Prostate gland (tissue), 2 donors: ENCODE measurements at regions not wholly inside any gene's neighbourhood (a gene's known extent, or its start where the extent isn't known, plus 50 kb on each side); places are given as distances from the start of the nearest gene placed in this dataset.
"Not testable (repeated sequence)": the region's sequence is repeated elsewhere in the genome, so short reads cannot be mapped to it uniquely, and the experiment has no call there.

Source experiments
- DNase-seq: peaks from one replicate; pipeline ENCODE4 v3.0.0-alpha.2; 2019; ENCODE audit warnings: low spot score
- H3K27ac ChIP-seq, 2 donors: fragments of 200-600 bp; sonication (generic); 2 replicates each; pipeline ENCODE4 v1.5.1; 2017 to 2019
- H3K27me3 ChIP-seq: fragments of 200-600 bp; sonication (generic); replicated peaks from 2 replicates; pipeline ENCODE4 v1.5.1; 2019; ENCODE audit not compliant: insufficient read depth
- H3K36me3 ChIP-seq, 2 donors: fragments of 200-600 bp; sonication (generic); 1 replicate in 1 of 2; 2 replicates in 1 of 2; pipeline versions ENCODE4 v1.5.1 to v1.8.1; 2017 to 2019
- H3K4me1 ChIP-seq: fragments of 200-600 bp; sonication (generic); replicated peaks from 2 replicates; pipeline ENCODE4 v1.5.1; 2019
- H3K4me3 ChIP-seq, 2 donors: fragments of 200-600 bp; sonication (generic); 2 replicates each; pipeline ENCODE4 v1.5.1; 2017 to 2019
- H3K9me3 ChIP-seq: fragments of 200-600 bp; sonication (generic); 2 replicates; pipeline ENCODE4 v1.5.1; 2017
- POLR2A ChIP-seq: fragments of 450-650 bp; IDR thresholded peaks from one replicate; pipeline ENCODE4 v1.6.1; 2016; ENCODE audit warnings: antibody characterized with exemption, mild to moderate bottlenecking
- POLR2AphosphoS5 ChIP-seq: sonication (generic); formaldehyde crosslinking; IDR thresholded peaks from one replicate; pipeline ENCODE4 v1.6.1; 2017; ENCODE audit warnings: antibody characterized with exemption
- WGBS: methylation state at CpG from one replicate; pipeline ENCODE4 v1.1.5; 2018; 5-methylcytosine and 5-hydroxymethylcytosine counted together
- intact Hi-C: fragments of 100-400 bp; cut with DNase I; formaldehyde crosslinking; loops from one replicate; pipeline ENCODE4 v1.14.2; 2022
- TF ChIP-seq, protein P1 (sequence below), 4 experiments: fragments of 200-600 bp in 2 of 4; fragments of 450-650 bp in 2 of 4; sonication (generic) in 2 of 4; IDR thresholded peaks; 1 replicate in 3 of 4; 2 replicates in 1 of 4; pipeline ENCODE4 v1.5.1; 2016 to 2019; ENCODE audit warnings: antibody characterized with exemption in 4 of 4, mild to moderate bottlenecking in 2 of 4, moderate library complexity in 2 of 4

- Histone ChIP-seq H3K9me3 (no peaks in the 10 kb centered on the region), H3K36me3 (no peaks in the 10 kb centered on the region), H3K27ac (no peak overlapping the region), H3K27me3 (no peaks in the 10 kb centered on the region), H3K4me3 (no peak overlapping the region), H3K4me1 (no peaks in the 10 kb centered on the region)
- intact Hi-C loops, result no loop called here
- no peak for TF ChIP-seq POLR2A
- TF ChIP-seq, protein P1, sequence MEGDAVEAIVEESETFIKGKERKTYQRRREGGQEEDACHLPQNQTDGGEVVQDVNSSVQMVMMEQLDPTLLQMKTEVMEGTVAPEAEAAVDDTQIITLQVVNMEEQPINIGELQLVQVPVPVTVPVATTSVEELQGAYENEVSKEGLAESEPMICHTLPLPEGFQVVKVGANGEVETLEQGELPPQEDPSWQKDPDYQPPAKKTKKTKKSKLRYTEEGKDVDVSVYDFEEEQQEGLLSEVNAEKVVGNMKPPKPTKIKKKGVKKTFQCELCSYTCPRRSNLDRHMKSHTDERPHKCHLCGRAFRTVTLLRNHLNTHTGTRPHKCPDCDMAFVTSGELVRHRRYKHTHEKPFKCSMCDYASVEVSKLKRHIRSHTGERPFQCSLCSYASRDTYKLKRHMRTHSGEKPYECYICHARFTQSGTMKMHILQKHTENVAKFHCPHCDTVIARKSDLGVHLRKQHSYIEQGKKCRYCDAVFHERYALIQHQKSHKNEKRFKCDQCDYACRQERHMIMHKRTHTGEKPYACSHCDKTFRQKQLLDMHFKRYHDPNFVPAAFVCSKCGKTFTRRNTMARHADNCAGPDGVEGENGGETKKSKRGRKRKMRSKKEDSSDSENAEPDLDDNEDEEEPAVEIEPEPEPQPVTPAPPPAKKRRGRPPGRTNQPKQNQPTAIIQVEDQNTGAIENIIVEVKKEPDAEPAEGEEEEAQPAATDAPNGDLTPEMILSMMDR (IDR thresholded peaks at IDR 0.05), result no peak
- DNase-seq, result no peak
- 92% methylated on average over 1 of the region's 1 CpG for WGBS
These were observed 69.9 kb upstream of the PSME4 start for GRCh38 chr2:54040685-54041084.

- H3K4me3 ChIP-seq, result no peak overlapping the region
- intact Hi-C loops, result no loop called here
- WGBS, result 79% methylated on average over 2 of the region's 2 CpGs
- H3K27ac ChIP-seq, result no peak overlapping the region
- no peak for DNase-seq
- no peaks in the 10 kb centered on the region for H3K27me3 ChIP-seq
- no peaks in the 10 kb centered on the region for H3K9me3 ChIP-seq
- H3K4me1 ChIP-seq, result no peaks in the 10 kb centered on the region
- no peaks in the 10 kb centered on the region for H3K36me3 ChIP-seq
- TF ChIP-seq, protein P1 (IDR thresholded peaks at IDR 0.05), result no peak
- no peak for TF ChIP-seq POLR2A
- no peak for TF ChIP-seq POLR2AphosphoS5
These were observed 69.5 kb upstream of the PSME4 start for GRCh38 chr2:54040250-54040649.

- no peaks in the 10 kb centered on the region for H3K36me3 ChIP-seq
- no peak overlapping the region for H3K27ac ChIP-seq
- no peaks in the 10 kb centered on the region for H3K9me3 ChIP-seq
- no peak for DNase-seq
- no peaks in the 10 kb centered on the region for H3K27me3 ChIP-seq
- intact Hi-C loops, result no loop called here
- H3K4me1 ChIP-seq, result no peaks in the 10 kb centered on the region
- TF ChIP-seq POLR2AphosphoS5 (no peak), POLR2A (no peak)
- TF ChIP-seq, protein P1 (IDR thresholded peaks at IDR 0.05), result no peak
- no peak overlapping the region for H3K4me3 ChIP-seq
- 94% methylated on average over 1 of the region's 1 CpG for WGBS
These were observed 68.0 kb upstream of the PSME4 start for GRCh38 chr2:54038835-54039234.

- DNase-seq, H3K4me1 ChIP-seq, H3K27ac ChIP-seq, H3K27me3 ChIP-seq, H3K9me3 ChIP-seq, H3K36me3 ChIP-seq, H3K4me3 ChIP-seq, intact Hi-C loops: not testable (repeated sequence)
- WGBS, result 95% methylated on average over 3 of the region's 3 CpGs
These were observed 60.5 kb upstream of the PSME4 start for GRCh38 chr2:54031288-54031687.

DNA sequence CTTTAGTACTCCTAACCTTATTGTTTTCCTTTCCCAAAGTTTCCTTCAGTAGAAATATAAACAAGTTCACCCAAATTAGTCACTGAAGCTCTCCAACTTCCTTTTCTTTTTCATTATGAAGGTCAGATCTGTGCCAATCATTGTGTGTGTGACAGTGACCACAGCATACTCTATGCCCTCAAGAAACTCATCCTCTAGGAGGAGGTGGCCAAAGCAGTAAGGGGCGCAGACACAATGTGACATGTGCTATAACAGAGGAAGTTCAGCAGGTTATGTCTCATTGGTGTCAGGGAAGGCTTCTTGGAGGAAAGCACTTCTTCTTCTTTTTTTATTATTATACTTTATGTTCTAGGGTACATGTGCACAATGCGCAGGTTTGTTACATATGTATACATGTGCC, 60.0 kb upstream of the PSME4 start:
- Histone ChIP-seq H3K9me3 (no peaks in the 10 kb centered on the region), H3K27ac (no peak overlapping the region)
- WGBS, result 94% methylated on average over 2 of the region's 2 CpGs

More for the DNA sequence above, 60.0 kb upstream of the PSME4 start:
- no peak overlapping the region for H3K4me3 ChIP-seq
- no peak for TF ChIP-seq POLR2A
- TF ChIP-seq POLR2AphosphoS5, result no peak
- TF ChIP-seq, protein P1 (IDR thresholded peaks at IDR 0.05), result no peak
- no peaks in the 10 kb centered on the region for H3K27me3 ChIP-seq
- no peaks in the 10 kb centered on the region for H3K4me1 ChIP-seq
- DNase-seq, result no peak
- no peaks in the 10 kb centered on the region for H3K36me3 ChIP-seq
- intact Hi-C loops, result no loop called here
